Caco-2 (cell line): ENCODE measurements at regions not wholly inside any gene's neighbourhood (a gene's known extent, or its start where the extent isn't known, plus 50 kb on each side); places are given as distances from the start of the nearest gene placed in this dataset.

Experiments used
- BruUV-seq: library from RNA; stranded (reverse); fragments of 400-500 nt; replicated peaks from 2 replicates; lab custom pipeline; 2021; lab: Mats Ljungman, UMichigan
- CTCF ChIA-PET: fragments of 300-600 bp; sonication (Branson Sonifier 250); formaldehyde crosslinking; loops from one replicate; lab custom pipeline; 2022; ENCODE audit warnings: antibody characterized with exemption; lab: Charles Lee
- POLR2A ChIA-PET: fragments of 300-600 bp; sonication (Branson Sonifier 250); formaldehyde crosslinking; loops from one replicate; lab custom pipeline; 2022; ENCODE audit warnings: antibody characterized with exemption; lab: Charles Lee
- DNase-seq, 2 experiments: peaks; one replicate each; pipeline versions ENCODE4 v3.0.0 to v3.0.0-alpha.2; 2020 to 2022
- H3K27me3 ChIP-seq: replicated peaks from 2 replicates; pipeline ENCODE4 v1.6.0; 2011; ENCODE audit warnings: low read length; ENCODE audit not compliant: control insufficient read depth, insufficient read depth
- H3K36me3 ChIP-seq: 2 replicates; pipeline ENCODE4 v1.5.1; 2011; ENCODE audit warnings: low read length; ENCODE audit not compliant: control insufficient read depth, insufficient read depth
- H3K4me1 ChIP-seq: fragments of 250-450 bp; sonication (Bioruptor Pico); 2 replicates; pipeline ENCODE4 v1.5.1; 2020; ENCODE audit warnings: mild to moderate bottlenecking
- H3K4me3 ChIP-seq: 2 replicates; pipeline ENCODE4 v1.5.1; 2011; ENCODE audit warnings: low read depth, mild to moderate bottlenecking, control low read depth, low read length
- H3K9me3 ChIP-seq: fragments of 250-450 bp; sonication (Bioruptor Pico); 2 replicates; pipeline ENCODE4 v1.5.1; 2020; ENCODE audit warnings: mild to moderate bottlenecking, moderate library complexity
- H3K27ac Mint-ChIP-seq: one replicate; pipeline ENCODE4 v1.8.0; 2022; ENCODE audit warnings: mixed read lengths; ENCODE audit not compliant: unreplicated experiment
- H3K27me3 Mint-ChIP-seq: one replicate; pipeline ENCODE4 v1.8.0; 2022; ENCODE audit warnings: mixed read lengths; ENCODE audit not compliant: insufficient read depth, unreplicated experiment
- H3K36me3 Mint-ChIP-seq: one replicate; pipeline ENCODE4 v1.8.0; 2022; ENCODE audit warnings: mild to moderate bottlenecking, mixed read lengths; ENCODE audit not compliant: insufficient read depth, unreplicated experiment
- H3K4me1 Mint-ChIP-seq: one replicate; pipeline ENCODE4 v1.8.0; 2022; ENCODE audit warnings: low read depth, mixed read lengths; ENCODE audit not compliant: unreplicated experiment
- H3K4me3 Mint-ChIP-seq: one replicate; pipeline ENCODE4 v1.8.0; 2022; ENCODE audit warnings: mild to moderate bottlenecking, moderate library complexity, mixed read lengths; ENCODE audit not compliant: unreplicated experiment
- H3K9me3 Mint-ChIP-seq: one replicate; pipeline ENCODE4 v1.8.0; 2022; ENCODE audit warnings: mixed read lengths; ENCODE audit not compliant: unreplicated experiment
- CTCF ChIP-seq, 2 experiments: fragments of 200-600 bp in 1 of 2; IDR thresholded peaks; 1 replicate in 1 of 2; 2 replicates in 1 of 2; pipeline versions ENCODE4 v1.5.1 to v1.8.0; 2011 to 2022; ENCODE audit warnings: antibody characterized with exemption in 1 of 2, control low read depth in 1 of 2, inconsistent platforms in 1 of 2, low read depth in 1 of 2, low read length in 1 of 2, mild to moderate bottlenecking in 1 of 2, moderate library complexity in 1 of 2; ENCODE audit not compliant: insufficient read depth in 1 of 2, severe bottlenecking in 1 of 2, unreplicated experiment in 1 of 2
- intact Hi-C: fragments of 100-400 bp; cut with micrococcal nuclease; formaldehyde crosslinking; loops from one replicate; pipeline ENCODE4 v1.10.0; 2022; ENCODE audit not compliant: unreplicated experiment

- Histone ChIP-seq H3K4me1 (no peaks in the 10 kb centered on the region), H3K9me3 (no peaks in the 10 kb centered on the region), H3K27me3 (no peaks in the 10 kb centered on the region; the same call in 1 of the 2 replicates), H3K36me3 (no peaks in the 10 kb centered on the region), H3K4me3 (no peak overlapping the region)
- POLR2A ChIA-PET, result no interaction called here
- Mint-ChIP-seq H3K4me1 (no peaks in the 10 kb centered on the region), H3K36me3 (no peaks in the 10 kb centered on the region), H3K4me3 (no peak overlapping the region), H3K27ac (no peak overlapping the region), H3K27me3 (peaks cover 15% of the 10 kb centered on the region), H3K9me3 (no peaks in the 10 kb centered on the region)
- TF ChIP-seq CTCF (IDR thresholded peaks at IDR 0.05; ENCODE audit: insufficient read depth in 1 of 2, low read depth in 1 of 2, low read length in 1 of 2, severe bottlenecking in 1 of 2, unreplicated experiment in 1 of 2), result no peak
- CTCF ChIA-PET, result no interaction called here
- BruUV-seq, result no TSS peak
- intact Hi-C loops, result no loop called here
- DNase-seq, result no peak
These were observed 54.3 kb downstream of the TMEM215 start for GRCh38 chr9:32837551-32838058.

- POLR2A ChIA-PET, result no interaction called here
- Mint-ChIP-seq H3K4me1 (no peaks in the 10 kb centered on the region), H3K27me3 (peaks cover 18% of the 10 kb centered on the region), H3K4me3 (no peak overlapping the region), H3K36me3 (no peaks in the 10 kb centered on the region), H3K27ac (no peak overlapping the region), H3K9me3 (no peaks in the 10 kb centered on the region)
- intact Hi-C loops, result no loop called here
- Histone ChIP-seq H3K27me3 (no peaks in the 10 kb centered on the region), H3K4me1 (no peaks in the 10 kb centered on the region), H3K36me3 (no peaks in the 10 kb centered on the region), H3K4me3 (no peak overlapping the region), H3K9me3 (no peaks in the 10 kb centered on the region)
- DNase-seq, result no peak
- TF ChIP-seq CTCF (IDR thresholded peaks at IDR 0.05; ENCODE audit: insufficient read depth in 1 of 2, low read depth in 1 of 2, low read length in 1 of 2, severe bottlenecking in 1 of 2, unreplicated experiment in 1 of 2), result no peak
- BruUV-seq, result no TSS peak
- CTCF ChIA-PET, result no interaction called here
These were observed 55.9 kb downstream of the TMEM215 start for GRCh38 chr9:32839013-32839885.

GRCh38 chr9:32841314-32841713 is 58.0 kb downstream of the TMEM215 start:
- CTCF ChIA-PET, result interaction anchor here (1.1 kb wide), 1 partner anchor 127 kb away, joined by 3 read pairs; no protein-coding TSS in a partner anchor
- H3K27me3 Mint-ChIP-seq, result peaks cover 17% of the 10 kb centered on the region
- no peaks in the 10 kb centered on the region for H3K27me3 ChIP-seq

More at GRCh38 chr9:32841314-32841713, 58.0 kb downstream of the TMEM215 start:
- no TSS peak for BruUV-seq
- Histone ChIP-seq H3K4me3 (no peak overlapping the region), H3K4me1 (no peaks in the 10 kb centered on the region), H3K9me3 (no peaks in the 10 kb centered on the region), H3K36me3 (no peaks in the 10 kb centered on the region)
- Mint-ChIP-seq H3K27ac (no peak overlapping the region), H3K36me3 (no peaks in the 10 kb centered on the region), H3K4me1 (no peaks in the 10 kb centered on the region), H3K9me3 (peaks cover 6% of the 10 kb centered on the region), H3K4me3 (no peak overlapping the region)
- intact Hi-C loops, result loop anchor here (5.0 kb wide), 1 partner anchor 126 kb away; no protein-coding TSS in a partner anchor
- DNase-seq, result no peak
- TF ChIP-seq CTCF (IDR thresholded peaks at IDR 0.05; ENCODE audit: insufficient read depth in 1 of 2, low read depth in 1 of 2, low read length in 1 of 2, severe bottlenecking in 1 of 2, unreplicated experiment in 1 of 2), result peak in 1 of 2 experiments; percentile 10
- POLR2A ChIA-PET, result no interaction called here
